GM19467 (cell line): ENCODE measurements at regions not wholly inside any gene's neighbourhood (a gene's known extent, or its start where the extent isn't known, plus 50 kb on each side); places are given as distances from the start of the nearest gene placed in this dataset.
A peak's percentile ranks its signal among the peaks of the same experiment; 100 is the strongest.
"Not testable (repeated sequence)": the region's sequence is repeated elsewhere in the genome, so short reads cannot be mapped to it uniquely, and the experiment has no call there.

Experiments used
- ATAC-seq: cut with Tn5 transposase; IDR thresholded peaks from one replicate; pipeline ENCODE4 v1.9.1; 2021; ENCODE audit warnings: mild to moderate bottlenecking, moderate library complexity; ENCODE audit not compliant: unreplicated experiment

DNA sequence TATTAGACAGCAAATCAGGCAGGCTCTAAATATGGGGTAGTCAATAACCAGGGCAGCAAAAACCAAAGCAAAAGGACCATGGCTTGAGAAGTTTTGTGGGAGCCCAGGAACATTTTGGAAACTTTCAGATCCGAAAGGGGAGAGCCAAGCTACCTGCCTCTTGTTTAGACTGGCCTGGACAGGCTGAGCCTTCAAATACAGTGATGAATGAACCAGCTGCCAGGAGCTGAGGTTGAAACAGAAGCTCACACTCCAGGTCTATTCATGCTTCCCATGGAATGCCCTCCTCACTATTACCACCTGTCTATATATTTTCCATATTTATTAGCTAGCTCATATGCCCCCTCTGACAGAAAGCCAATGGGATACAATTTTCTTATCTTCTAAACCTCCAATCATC lies 150.8 kb upstream of the SLC44A1 start:
- ATAC-seq, result no peak

DNA sequence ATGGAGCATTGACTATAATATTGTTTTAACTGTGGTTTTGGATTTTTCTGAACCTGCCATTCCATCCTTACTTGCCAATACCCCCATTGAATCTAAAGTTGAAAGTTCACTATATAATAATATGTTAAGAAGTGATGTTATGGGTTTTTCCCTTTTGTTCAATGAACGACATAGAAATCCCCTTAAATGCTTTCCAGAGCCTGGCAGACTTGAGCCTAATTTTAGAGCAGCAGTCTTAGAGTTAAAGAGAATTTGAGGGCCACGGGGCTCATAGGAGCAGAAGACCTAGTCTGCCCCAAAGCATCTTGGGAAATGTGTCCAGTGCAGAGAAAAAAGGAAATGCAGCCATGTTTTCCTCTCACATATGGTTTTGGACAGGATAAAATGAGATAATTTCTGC lies 146.1 kb upstream of the SLC44A1 start:
- no peak for ATAC-seq

GRCh38 chr9:105103776-105104175 lies 140.7 kb upstream of the SLC44A1 start:
- no peak for ATAC-seq

- ATAC-seq, result peak; percentile 73
These were observed 130.1 kb upstream of the SLC44A1 start for GRCh38 chr9:105114318-105114717.

DNA sequence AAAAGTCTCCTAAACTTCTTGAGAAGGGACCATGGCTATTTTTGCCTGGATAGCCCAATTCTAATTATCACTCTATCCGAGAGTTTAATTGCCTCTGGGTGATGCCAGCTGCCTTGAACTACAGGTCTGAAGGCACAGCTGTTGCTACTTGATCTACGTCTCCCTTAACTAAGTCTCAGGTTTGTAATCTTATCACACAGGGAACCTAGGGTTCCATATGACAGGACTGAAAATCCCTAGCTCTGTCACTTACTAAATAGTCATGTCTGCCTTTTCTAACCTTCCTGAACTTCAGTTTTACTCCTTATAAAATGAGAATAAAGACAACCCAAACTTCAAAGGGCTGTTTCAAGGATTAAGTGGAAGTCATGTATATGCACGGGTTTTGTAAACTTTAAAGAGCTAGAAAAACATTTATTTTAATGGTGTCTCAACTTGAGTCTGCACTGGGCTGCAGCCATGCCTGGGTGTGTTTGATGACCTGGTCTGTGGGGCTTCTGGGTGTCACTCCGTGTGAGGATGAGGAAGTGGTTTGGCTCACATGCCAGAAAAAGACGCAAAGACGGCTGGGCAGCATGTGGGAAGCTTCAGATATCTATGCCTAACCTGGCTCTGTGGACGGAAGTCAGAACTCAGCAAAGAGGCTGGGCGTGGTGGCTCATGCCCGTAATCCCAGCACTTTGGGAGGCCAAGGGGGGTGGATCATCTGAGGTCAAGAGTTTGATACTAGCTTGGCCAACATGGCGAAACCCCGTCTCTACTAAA lies 129.3 kb upstream of the SLC44A1 start:
- peak; percentile 61 for ATAC-seq

DNA sequence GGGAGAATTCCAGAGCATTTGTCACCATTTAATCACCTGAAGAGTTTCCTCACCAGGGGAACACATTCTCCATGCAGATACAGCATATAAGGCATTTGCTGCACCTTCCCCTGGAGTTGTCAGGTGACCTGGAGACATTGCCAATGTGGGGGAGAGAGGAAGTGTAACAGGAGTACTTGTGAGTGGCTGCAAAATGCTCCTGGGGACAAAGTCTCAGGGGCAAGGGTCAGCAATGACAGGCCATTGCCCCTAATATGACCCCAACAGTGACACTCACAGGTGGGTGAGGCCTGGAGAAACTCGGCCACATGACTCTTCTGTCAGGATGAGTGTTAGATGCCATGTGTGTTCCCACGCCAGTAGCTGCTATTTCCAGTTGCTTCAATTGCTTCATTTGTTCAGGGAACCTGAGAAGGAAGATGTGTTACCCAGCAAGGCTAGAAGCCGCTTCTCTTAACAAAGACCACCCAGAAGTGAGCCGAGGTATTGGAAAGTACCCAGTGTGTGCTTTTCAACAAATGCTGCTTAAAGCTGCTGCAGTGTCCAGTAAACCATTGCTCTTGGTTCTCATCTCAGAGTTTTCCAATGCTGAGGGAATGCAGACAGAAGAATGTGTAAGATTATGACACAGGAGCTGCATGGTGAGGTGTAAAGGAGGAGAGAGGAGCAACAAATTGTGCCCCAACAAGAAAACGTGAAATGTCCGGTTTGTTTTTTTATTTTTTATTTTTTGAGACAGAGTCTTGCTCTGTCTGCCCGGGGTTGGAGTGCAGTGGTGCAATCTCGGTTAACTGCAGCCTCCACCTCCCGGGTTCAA lies 128.2 kb upstream of the SLC44A1 start:
- ATAC-seq, result no peak

DNA sequence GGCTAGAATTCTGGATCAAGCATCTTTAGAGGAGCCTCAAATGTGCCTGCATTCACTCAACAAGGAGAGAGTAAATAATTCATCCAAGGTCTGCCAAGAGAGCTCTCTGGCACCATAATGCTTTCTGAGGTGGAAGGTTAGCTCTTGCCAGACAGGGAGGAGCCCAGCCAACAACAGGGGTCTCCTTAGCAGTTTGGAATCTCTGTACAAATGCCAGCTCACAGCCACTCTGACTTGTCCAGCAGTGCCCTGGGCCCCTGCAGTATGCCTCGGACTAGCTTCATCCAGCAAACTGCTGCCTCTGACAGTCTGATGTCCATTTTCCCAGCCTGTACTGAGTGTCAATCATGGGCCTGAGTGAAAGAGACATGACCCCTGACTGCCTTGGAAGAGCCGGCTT lies 127.2 kb upstream of the SLC44A1 start:
- no peak for ATAC-seq

DNA sequence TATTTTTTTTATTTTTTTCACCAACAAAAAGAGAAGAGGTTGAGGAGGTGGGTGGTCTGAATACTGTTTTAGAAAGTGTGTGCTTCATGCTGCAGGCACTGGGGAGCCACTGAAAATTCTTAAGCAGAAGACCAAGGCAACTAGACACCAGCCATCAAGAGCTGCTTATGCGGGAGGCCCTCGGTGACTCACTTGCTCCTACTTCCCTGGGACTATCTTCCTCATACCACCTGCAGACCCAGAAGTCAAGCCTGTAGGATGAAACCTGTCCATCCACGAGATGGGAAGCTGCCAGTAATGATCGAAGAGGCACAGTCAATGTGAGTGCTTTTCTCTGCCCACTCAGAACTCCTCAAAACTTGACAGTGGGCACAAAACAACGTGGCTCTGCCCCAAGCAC lies 125.8 kb upstream of the SLC44A1 start:
- ATAC-seq, result no peak

DNA sequence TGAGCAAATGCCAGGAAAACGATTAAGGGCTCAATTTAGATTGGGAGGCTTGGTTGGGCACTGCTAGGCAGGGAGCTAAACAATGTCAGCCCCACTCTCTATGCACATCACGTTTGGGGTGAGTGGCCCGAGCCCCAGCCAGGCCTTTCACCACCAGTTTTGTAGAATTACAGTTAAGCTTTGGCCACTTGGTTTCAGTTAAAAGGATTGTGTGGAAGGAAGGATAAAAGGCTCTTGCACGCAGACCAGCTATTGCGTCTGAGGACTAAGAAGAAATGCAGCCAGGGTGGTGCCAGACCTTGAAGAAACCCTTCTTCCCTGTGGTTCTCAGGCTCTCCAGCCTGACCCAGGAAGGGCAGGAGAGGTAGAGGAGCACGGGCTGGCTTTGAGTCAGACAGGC lies 125.3 kb upstream of the SLC44A1 start:
- ATAC-seq, result no peak

GRCh38 chr9:105121861-105122430 lies 122.5 kb upstream of the SLC44A1 start:
- no peak for ATAC-seq

DNA sequence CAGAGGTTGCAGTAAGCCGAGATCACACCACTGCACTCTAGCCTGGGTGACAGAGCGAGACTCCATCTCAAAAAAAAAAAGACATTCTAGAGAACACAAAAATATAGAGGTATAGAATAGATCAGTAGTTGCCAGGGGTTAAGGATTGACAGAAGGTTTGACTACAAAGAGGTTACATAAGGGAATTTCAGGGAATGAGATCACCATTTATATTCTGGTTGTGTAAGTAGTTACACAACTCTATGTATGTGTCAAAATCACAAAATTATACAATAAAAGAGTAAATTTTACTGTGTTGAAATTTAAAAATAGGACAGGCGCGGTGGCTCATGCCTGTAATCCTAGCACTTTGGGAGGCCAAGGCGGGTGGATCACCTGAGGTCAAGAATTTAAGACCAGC lies 119.9 kb upstream of the SLC44A1 start:
- not testable (repeated sequence) for ATAC-seq

- ATAC-seq, result no peak
These were observed 118.2 kb upstream of the SLC44A1 start for GRCh38 chr9:105126226-105126625.

GRCh38 chr9:105127863-105128220 lies 116.6 kb upstream of the SLC44A1 start:
- ATAC-seq, result peak; percentile 98

GRCh38 chr9:105128908-105129600 lies 115.4 kb upstream of the SLC44A1 start:
- no peak for ATAC-seq

- ATAC-seq, result no peak
These were observed 114.7 kb upstream of the SLC44A1 start for GRCh38 chr9:105129731-105130130.

- no peak for ATAC-seq
These were observed 112.5 kb upstream of the SLC44A1 start for GRCh38 chr9:105131981-105132380.

GRCh38 chr9:105132606-105133005 lies 111.8 kb upstream of the SLC44A1 start:
- no peak for ATAC-seq

DNA sequence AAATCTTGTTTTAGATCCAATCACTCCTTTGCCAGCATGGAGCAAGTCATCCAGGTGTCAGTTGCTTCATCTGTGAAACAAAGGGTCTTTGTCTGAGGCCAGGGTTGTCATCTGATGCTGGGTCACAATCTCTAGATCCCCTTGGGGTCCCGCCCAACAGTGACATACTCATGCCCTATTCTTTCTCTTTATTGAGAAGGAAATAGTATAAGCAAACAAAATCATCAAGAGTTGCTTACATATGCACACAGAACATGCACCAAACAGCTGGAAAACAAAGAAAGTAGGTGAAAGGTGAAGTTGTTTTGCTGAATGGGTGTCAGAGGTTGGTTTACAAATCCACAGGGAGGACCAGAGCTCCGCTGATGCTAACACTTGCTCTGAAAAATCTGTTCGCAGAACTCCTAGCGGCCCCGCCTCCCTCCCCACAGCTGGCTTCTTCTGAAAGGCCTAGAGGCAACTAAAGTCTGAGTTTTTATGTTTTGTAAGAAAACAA lies 106.1 kb upstream of the SLC44A1 start:
- ATAC-seq, result no peak

- no peak for ATAC-seq
These were observed 103.1 kb upstream of the SLC44A1 start for GRCh38 chr9:105141146-105141975.

DNA sequence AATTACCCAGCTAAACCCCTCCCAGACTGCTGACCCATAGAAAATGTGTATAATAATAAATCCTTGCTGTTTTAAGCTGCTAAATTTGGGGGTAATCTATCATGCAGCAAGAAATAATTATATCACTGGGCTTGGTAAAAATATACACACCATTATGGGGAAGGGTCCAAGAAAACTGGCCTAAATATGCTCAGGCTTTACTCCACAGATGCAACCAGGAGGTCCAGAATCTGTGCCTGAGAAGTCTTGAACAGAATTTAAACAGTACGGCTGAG lies 102.5 kb upstream of the SLC44A1 start:
- ATAC-seq, result no peak
